Lower lobe of right lung (tissue), 2 donors: ENCODE measurements at regions not wholly inside any gene's neighbourhood (a gene's known extent, or its start where the extent isn't known, plus 50 kb on each side); places are given as distances from the start of the nearest gene placed in this dataset.

ENCODE experiments used
- ATAC-seq, 2 donors: fragments of 200-7000 bp; cut with Tn5 transposase; one replicate each; pipeline ENCODE4 v1.9.1; 2020 to 2022; ENCODE audit warnings: mild to moderate bottlenecking in 2 of 2, moderate library complexity in 2 of 2
- DNase-seq: peaks from one replicate; pipeline ENCODE4 v3.0.0-alpha.2; 2020
- H3K27ac ChIP-seq: fragments of 200-600 bp; one replicate; pipeline ENCODE4 v1.8.0; 2022
- H3K27me3 ChIP-seq: fragments of 200-600 bp; one replicate; pipeline ENCODE4 v1.8.0; 2022; ENCODE audit warnings: low read depth
- H3K36me3 ChIP-seq: fragments of 200-600 bp; one replicate; pipeline ENCODE4 v1.8.0; 2022; ENCODE audit warnings: mild to moderate bottlenecking
- H3K4me1 ChIP-seq: fragments of 200-600 bp; one replicate; pipeline ENCODE4 v1.8.0; 2022
- H3K4me3 ChIP-seq: fragments of 200-600 bp; one replicate; pipeline ENCODE4 v1.8.0; 2022; ENCODE audit warnings: mild to moderate bottlenecking
- H3K9me3 ChIP-seq: fragments of 200-600 bp; one replicate; pipeline ENCODE4 v1.8.0; 2022
- intact Hi-C: fragments of 100-400 bp; cut with DNase I; formaldehyde crosslinking; loops from one replicate; pipeline ENCODE4 v1.11.0; 2022
- TF ChIP-seq, protein P1 (sequence below): fragments of 200-600 bp; IDR thresholded peaks from one replicate; pipeline ENCODE4 v1.8.0; 2022; ENCODE audit warnings: antibody characterized with exemption, mild to moderate bottlenecking
- donor health status: DM: no; HTN: yes; CAD: no; lungs with severe emphysema.

DNA sequence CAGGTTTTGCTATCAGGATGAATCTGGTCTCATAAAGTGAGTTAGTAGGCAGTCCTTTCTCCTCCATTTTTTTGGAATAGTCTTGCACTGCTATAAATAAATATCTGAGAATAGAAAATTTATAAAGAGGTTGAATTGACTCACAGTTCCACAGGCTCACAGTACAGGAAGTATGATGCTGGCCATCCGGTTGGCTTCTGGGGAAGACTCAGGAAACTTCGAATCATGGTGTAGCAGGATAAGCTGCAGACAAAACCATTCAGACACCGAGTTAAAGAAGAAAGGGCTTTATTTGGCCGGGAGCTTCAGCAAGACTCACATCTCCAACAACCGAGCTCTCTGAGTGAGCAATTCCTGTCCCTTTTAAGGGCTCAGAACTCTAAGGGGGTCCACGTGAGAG is 348.2 kb downstream of the KCTD8 start:
- Histone ChIP-seq H3K27ac (no peak overlapping the region), H3K9me3 (no peaks in the 10 kb centered on the region), H3K36me3 (no peaks in the 10 kb centered on the region), H3K27me3 (no peaks in the 10 kb centered on the region), H3K4me1 (no peaks in the 10 kb centered on the region), H3K4me3 (no peak overlapping the region)
- ATAC-seq (no peak), DNase-seq (no peak)
- intact Hi-C loops = no loop called here
- TF ChIP-seq, protein P1, sequence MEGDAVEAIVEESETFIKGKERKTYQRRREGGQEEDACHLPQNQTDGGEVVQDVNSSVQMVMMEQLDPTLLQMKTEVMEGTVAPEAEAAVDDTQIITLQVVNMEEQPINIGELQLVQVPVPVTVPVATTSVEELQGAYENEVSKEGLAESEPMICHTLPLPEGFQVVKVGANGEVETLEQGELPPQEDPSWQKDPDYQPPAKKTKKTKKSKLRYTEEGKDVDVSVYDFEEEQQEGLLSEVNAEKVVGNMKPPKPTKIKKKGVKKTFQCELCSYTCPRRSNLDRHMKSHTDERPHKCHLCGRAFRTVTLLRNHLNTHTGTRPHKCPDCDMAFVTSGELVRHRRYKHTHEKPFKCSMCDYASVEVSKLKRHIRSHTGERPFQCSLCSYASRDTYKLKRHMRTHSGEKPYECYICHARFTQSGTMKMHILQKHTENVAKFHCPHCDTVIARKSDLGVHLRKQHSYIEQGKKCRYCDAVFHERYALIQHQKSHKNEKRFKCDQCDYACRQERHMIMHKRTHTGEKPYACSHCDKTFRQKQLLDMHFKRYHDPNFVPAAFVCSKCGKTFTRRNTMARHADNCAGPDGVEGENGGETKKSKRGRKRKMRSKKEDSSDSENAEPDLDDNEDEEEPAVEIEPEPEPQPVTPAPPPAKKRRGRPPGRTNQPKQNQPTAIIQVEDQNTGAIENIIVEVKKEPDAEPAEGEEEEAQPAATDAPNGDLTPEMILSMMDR = no peak

DNA sequence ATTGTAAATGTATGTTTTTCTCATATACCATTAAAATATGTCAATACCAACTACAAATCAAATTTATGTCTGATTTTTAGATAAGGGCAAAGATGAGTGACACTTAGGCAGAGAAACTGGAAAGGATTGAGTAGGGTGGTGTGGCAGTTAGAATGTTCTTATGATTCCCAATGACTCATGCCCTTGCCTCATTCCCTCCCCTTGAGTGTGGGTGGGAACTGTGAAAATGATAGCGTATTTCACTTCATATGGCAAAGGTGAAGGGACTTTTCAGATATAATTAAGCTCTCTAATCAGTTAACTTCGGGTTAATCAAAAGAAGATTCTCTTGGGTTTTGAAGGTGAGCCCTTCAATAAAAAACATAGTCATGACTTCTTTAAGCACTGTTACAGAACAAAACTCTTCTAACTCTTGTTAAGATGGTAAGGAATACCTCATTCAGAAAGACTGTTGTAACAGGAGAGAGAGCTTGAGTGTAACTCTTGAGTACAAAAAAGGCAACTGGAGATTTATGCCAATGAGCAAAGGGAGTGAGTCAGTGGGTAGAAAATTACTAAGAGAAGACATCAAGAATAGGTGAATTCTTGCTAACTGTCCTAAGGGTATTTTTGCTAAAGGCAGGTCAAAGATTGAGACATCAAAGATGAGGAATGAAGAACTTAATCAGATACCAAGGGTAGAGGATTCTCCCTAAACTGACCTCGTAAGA is 329.5 kb downstream of the KCTD8 start:
- TF ChIP-seq, protein P1 = no peak
- Histone ChIP-seq H3K27me3 (no peaks in the 10 kb centered on the region), H3K4me1 (no peaks in the 10 kb centered on the region), H3K4me3 (no peak overlapping the region), H3K9me3 (no peaks in the 10 kb centered on the region), H3K27ac (no peak overlapping the region), H3K36me3 (no peaks in the 10 kb centered on the region)
- DNase-seq = no peak
- no peak for ATAC-seq
- intact Hi-C loops = no loop called here

DNA sequence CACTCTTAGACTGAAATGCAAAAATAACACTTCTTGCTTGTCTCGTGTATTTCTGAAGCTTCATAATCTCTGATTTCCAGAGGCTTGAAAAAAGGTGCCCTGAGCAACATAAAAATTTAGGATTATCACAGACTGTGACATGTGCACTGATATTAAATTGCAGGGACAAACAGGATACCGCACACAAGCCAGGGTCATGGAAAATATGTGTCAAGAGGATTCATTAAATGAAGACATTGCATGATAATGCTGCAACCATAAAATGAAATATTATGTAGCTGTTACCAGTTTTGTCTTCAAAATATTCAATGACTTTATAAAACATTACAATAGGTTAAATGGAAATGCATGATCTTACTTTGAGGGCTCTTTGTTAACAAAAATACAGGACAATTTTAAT is 328.0 kb downstream of the KCTD8 start:
- ATAC-seq (no peak), DNase-seq (no peak)
- Histone ChIP-seq H3K27ac (no peak overlapping the region), H3K4me3 (no peak overlapping the region), H3K4me1 (no peaks in the 10 kb centered on the region), H3K27me3 (no peaks in the 10 kb centered on the region), H3K9me3 (no peaks in the 10 kb centered on the region), H3K36me3 (no peaks in the 10 kb centered on the region)
- TF ChIP-seq, protein P1 = no peak
- intact Hi-C loops = no loop called here

DNA sequence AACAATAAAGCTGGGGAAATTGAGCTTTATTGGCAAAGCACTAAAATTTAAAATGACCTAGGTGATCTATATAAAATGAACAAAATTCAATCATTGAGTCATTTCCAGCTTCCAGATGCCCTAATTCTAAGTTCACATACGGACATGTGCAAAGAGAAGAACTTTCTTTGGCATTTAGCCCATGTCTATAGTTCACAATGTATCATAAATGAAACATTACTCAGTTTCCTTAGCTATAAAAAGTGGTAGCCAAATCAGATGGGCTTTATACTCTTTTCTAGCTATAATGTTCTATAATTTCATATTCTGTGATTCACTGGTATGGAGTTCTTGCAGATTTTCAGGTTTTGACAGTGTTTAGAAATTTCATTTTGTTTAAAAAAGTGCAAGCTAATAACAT is 327.4 kb downstream of the KCTD8 start:
- no peaks in the 10 kb centered on the region for H3K9me3 ChIP-seq
- TF ChIP-seq, protein P1 = no peak
- DNase-seq (no peak), ATAC-seq (no peak)
- no peaks in the 10 kb centered on the region for H3K36me3 ChIP-seq
- H3K27ac ChIP-seq = no peak overlapping the region
- no peak overlapping the region for H3K4me3 ChIP-seq
- intact Hi-C loops = no loop called here
- H3K27me3 ChIP-seq = no peaks in the 10 kb centered on the region
- H3K4me1 ChIP-seq = no peaks in the 10 kb centered on the region
